ENCODE measurements at regions not wholly inside any gene's neighbourhood (a gene's known extent, or its start where the extent isn't known, plus 50 kb on each side); places are given as distances from the start of the nearest gene placed in this dataset.

DNA sequence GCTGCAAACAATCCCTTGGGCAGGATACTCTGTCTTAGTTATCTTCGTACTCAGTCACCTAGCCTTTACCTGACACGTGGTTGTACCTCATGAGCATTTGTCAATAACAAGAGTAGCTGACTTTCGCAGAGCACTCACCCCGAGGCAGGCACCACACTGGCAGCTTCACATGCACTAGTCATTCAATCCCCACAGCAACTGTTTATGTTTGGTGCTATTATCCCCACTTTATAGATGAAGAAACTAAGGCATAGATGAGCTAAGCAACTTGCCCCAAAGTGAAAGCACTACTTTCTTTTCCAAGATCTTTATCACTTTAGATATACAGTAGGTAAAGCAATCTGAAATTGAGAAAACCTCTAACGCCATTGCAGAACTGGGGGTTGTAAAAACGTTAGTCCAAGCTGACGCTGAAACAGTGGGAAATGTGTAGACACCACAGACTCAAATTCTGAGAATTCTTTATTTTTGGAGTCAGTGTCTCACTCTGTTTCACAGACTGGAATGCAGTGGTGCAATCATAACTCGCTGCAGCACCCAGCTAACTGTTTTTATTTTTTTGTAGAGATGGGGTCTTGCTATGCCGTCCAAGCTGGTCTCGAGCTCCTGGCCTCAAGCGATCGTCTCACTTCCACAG lies 446.0 kb downstream of the FOXO1 start (continued):
- TF ChIP-seq, protein P1, sequence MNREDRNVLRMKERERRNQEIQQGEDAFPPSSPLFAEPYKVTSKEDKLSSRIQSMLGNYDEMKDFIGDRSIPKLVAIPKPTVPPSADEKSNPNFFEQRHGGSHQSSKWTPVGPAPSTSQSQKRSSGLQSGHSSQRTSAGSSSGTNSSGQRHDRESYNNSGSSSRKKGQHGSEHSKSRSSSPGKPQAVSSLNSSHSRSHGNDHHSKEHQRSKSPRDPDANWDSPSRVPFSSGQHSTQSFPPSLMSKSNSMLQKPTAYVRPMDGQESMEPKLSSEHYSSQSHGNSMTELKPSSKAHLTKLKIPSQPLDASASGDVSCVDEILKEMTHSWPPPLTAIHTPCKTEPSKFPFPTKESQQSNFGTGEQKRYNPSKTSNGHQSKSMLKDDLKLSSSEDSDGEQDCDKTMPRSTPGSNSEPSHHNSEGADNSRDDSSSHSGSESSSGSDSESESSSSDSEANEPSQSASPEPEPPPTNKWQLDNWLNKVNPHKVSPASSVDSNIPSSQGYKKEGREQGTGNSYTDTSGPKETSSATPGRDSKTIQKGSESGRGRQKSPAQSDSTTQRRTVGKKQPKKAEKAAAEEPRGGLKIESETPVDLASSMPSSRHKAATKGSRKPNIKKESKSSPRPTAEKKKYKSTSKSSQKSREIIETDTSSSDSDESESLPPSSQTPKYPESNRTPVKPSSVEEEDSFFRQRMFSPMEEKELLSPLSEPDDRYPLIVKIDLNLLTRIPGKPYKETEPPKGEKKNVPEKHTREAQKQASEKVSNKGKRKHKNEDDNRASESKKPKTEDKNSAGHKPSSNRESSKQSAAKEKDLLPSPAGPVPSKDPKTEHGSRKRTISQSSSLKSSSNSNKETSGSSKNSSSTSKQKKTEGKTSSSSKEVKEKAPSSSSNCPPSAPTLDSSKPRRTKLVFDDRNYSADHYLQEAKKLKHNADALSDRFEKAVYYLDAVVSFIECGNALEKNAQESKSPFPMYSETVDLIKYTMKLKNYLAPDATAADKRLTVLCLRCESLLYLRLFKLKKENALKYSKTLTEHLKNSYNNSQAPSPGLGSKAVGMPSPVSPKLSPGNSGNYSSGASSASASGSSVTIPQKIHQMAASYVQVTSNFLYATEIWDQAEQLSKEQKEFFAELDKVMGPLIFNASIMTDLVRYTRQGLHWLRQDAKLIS (CRISPR knock-in tag; IDR thresholded peaks at IDR 0.05; ENCODE audit: borderline replicate concordance), result no peak
- no peak for TF ChIP-seq KAT7 (CRISPR knock-in tag; IDR thresholded peaks at IDR 0.05; ENCODE audit: borderline replicate concordance)

DNA sequence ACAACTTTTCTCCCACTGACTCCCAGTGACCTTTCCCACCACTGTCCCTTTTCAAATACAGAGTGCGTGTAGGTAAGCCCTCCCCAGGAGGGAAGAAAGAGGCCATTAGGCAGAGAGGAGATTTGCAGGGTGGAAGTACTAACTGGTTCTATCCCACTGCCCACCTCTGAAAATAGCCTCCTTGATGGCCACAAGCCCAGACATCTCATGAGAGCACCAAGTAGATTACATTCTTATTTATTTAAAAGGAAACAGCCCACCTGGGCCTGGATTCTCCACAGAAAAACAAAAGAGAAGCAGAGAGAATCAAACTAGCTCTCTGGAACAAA lies 445.3 kb downstream of the FOXO1 start:
- CTCF ChIA-PET, result no interaction called here
- POLR2A ChIA-PET, result no interaction called here
- DNase-seq (ENCODE audit: low spot score), result no peak
- TF ChIP-seq ATF1 (CRISPR knock-in tag; IDR thresholded peaks at IDR 0.05), result no peak
- no peak for TF ChIP-seq TCF7 (CRISPR knock-in tag; IDR thresholded peaks at IDR 0.05; ENCODE audit: low read depth)
- TF ChIP-seq GABPB1 (CRISPR knock-in tag; IDR thresholded peaks at IDR 0.05), result no peak
- TF ChIP-seq, protein P2, sequence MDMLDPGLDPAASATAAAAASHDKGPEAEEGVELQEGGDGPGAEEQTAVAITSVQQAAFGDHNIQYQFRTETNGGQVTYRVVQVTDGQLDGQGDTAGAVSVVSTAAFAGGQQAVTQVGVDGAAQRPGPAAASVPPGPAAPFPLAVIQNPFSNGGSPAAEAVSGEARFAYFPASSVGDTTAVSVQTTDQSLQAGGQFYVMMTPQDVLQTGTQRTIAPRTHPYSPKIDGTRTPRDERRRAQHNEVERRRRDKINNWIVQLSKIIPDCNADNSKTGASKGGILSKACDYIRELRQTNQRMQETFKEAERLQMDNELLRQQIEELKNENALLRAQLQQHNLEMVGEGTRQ (CRISPR knock-in tag; IDR thresholded peaks at IDR 0.05), result no peak
- TF ChIP-seq ZNF423 (CRISPR knock-in tag; IDR thresholded peaks at IDR 0.05), result no peak
- TF ChIP-seq, protein P3, sequence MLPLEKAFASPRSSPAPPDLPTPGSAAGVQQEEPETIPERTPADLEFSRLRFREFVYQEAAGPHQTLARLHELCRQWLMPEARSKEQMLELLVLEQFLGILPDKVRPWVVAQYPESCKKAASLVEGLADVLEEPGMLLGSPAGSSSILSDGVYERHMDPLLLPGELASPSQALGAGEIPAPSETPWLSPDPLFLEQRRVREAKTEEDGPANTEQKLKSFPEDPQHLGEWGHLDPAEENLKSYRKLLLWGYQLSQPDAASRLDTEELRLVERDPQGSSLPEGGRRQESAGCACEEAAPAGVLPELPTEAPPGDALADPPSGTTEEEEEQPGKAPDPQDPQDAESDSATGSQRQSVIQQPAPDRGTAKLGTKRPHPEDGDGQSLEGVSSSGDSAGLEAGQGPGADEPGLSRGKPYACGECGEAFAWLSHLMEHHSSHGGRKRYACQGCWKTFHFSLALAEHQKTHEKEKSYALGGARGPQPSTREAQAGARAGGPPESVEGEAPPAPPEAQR (CRISPR knock-in tag; IDR thresholded peaks at IDR 0.05), result no peak
- TF ChIP-seq, protein P4, sequence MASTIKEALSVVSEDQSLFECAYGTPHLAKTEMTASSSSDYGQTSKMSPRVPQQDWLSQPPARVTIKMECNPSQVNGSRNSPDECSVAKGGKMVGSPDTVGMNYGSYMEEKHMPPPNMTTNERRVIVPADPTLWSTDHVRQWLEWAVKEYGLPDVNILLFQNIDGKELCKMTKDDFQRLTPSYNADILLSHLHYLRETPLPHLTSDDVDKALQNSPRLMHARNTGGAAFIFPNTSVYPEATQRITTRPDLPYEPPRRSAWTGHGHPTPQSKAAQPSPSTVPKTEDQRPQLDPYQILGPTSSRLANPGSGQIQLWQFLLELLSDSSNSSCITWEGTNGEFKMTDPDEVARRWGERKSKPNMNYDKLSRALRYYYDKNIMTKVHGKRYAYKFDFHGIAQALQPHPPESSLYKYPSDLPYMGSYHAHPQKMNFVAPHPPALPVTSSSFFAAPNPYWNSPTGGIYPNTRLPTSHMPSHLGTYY (CRISPR knock-in tag; IDR thresholded peaks at IDR 0.05), result no peak
- no peak for TF ChIP-seq FOXP1 (CRISPR knock-in tag; IDR thresholded peaks at IDR 0.05; ENCODE audit: borderline replicate concordance)
- no peak for TF ChIP-seq JUN (CRISPR knock-in tag; IDR thresholded peaks at IDR 0.05)
- TF ChIP-seq ZNF232 (CRISPR knock-in tag; IDR thresholded peaks at IDR 0.05), result no peak
- TF ChIP-seq PRRX2 (CRISPR knock-in tag; IDR thresholded peaks at IDR 0.05), result no peak
- TF ChIP-seq, protein P5, sequence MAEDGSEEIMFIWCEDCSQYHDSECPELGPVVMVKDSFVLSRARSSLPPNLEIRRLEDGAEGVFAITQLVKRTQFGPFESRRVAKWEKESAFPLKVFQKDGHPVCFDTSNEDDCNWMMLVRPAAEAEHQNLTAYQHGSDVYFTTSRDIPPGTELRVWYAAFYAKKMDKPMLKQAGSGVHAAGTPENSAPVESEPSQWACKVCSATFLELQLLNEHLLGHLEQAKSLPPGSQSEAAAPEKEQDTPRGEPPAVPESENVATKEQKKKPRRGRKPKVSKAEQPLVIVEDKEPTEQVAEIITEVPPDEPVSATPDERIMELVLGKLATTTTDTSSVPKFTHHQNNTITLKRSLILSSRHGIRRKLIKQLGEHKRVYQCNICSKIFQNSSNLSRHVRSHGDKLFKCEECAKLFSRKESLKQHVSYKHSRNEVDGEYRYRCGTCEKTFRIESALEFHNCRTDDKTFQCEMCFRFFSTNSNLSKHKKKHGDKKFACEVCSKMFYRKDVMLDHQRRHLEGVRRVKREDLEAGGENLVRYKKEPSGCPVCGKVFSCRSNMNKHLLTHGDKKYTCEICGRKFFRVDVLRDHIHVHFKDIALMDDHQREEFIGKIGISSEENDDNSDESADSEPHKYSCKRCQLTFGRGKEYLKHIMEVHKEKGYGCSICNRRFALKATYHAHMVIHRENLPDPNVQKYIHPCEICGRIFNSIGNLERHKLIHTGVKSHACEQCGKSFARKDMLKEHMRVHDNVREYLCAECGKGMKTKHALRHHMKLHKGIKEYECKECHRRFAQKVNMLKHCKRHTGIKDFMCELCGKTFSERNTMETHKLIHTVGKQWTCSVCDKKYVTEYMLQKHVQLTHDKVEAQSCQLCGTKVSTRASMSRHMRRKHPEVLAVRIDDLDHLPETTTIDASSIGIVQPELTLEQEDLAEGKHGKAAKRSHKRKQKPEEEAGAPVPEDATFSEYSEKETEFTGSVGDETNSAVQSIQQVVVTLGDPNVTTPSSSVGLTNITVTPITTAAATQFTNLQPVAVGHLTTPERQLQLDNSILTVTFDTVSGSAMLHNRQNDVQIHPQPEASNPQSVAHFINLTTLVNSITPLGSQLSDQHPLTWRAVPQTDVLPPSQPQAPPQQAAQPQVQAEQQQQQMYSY (CRISPR knock-in tag; IDR thresholded peaks at IDR 0.05), result no peak
- no peak for TF ChIP-seq EMX1 (CRISPR knock-in tag; IDR thresholded peaks at IDR 0.05)
- no peak for TF ChIP-seq CBFB (CRISPR knock-in tag; IDR thresholded peaks at IDR 0.05; ENCODE audit: low read depth)
- TF ChIP-seq, protein P6, sequence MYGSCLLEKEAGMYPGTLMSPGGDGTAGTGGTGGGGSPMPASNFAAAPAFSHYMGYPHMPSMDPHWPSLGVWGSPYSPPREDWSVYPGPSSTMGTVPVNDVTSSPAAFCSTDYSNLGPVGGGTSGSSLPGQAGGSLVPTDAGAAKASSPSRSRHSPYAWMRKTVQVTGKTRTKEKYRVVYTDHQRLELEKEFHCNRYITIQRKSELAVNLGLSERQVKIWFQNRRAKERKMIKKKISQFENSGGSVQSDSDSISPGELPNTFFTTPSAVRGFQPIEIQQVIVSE (CRISPR knock-in tag; IDR thresholded peaks at IDR 0.05; ENCODE audit: borderline replicate concordance), result no peak
- TF ChIP-seq, protein P7, sequence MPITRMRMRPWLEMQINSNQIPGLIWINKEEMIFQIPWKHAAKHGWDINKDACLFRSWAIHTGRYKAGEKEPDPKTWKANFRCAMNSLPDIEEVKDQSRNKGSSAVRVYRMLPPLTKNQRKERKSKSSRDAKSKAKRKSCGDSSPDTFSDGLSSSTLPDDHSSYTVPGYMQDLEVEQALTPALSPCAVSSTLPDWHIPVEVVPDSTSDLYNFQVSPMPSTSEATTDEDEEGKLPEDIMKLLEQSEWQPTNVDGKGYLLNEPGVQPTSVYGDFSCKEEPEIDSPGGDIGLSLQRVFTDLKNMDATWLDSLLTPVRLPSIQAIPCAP (CRISPR knock-in tag; IDR thresholded peaks at IDR 0.05), result no peak
- TF ChIP-seq JAZF1 (CRISPR knock-in tag; IDR thresholded peaks at IDR 0.05), result no peak
- no peak for TF ChIP-seq MXD4 (CRISPR knock-in tag; IDR thresholded peaks at IDR 0.05; ENCODE audit: borderline replicate concordance)
- TF ChIP-seq, protein P8, sequence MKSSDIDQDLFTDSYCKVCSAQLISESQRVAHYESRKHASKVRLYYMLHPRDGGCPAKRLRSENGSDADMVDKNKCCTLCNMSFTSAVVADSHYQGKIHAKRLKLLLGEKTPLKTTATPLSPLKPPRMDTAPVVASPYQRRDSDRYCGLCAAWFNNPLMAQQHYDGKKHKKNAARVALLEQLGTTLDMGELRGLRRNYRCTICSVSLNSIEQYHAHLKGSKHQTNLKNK (CRISPR knock-in tag; IDR thresholded peaks at IDR 0.05), result no peak
- no peak overlapping the region for H3K4me3 Mint-ChIP-seq
- H3K27me3 Mint-ChIP-seq (ENCODE audit: low read depth), result no peaks in the 10 kb centered on the region
- no peaks in the 10 kb centered on the region for H3K36me3 Mint-ChIP-seq
- H3K27ac Mint-ChIP-seq, result no peak overlapping the region
- peaks cover 32% of the 10 kb centered on the region for H3K4me1 Mint-ChIP-seq
- ATAC-seq, result no peak
- H3K9me3 Mint-ChIP-seq, result no peaks in the 10 kb centered on the region
